ENCODE measurements at regions not wholly inside any gene's neighbourhood (a gene's known extent, or its start where the extent isn't known, plus 50 kb on each side); places are given as distances from the start of the nearest gene placed in this dataset.
"Not testable (repeated sequence)": the region's sequence is repeated elsewhere in the genome, so short reads cannot be mapped to it uniquely, and the experiment has no call there.

GRCh38 chr1:214123061-214123784 lies 135.4 kb downstream of the PROX1 start:
- ChIA-PET CTCF (no interaction called here), POLR2A (interaction anchor here (0.6 kb wide), 1 partner anchor 161 kb away, joined by 4 read pairs; no protein-coding TSS in a partner anchor)
- Mint-ChIP-seq H3K4me3 (no peak overlapping the region), H3K9me3 (peaks cover 7% of the 10 kb centered on the region), H3K4me1 (no peaks in the 10 kb centered on the region), H3K36me3 (ENCODE audit: low read depth) (no peaks in the 10 kb centered on the region), H3K27me3 (no peaks in the 10 kb centered on the region), H3K27ac (no peak overlapping the region)
- DNase-seq: no peak

- peaks cover 2% of the 10 kb centered on the region for H3K9me3 Mint-ChIP-seq
- no peak overlapping the region for H3K4me3 Mint-ChIP-seq
- POLR2A ChIA-PET: no interaction called here
- DNase-seq: no peak
- H3K27ac Mint-ChIP-seq: no peak overlapping the region
- H3K27me3 Mint-ChIP-seq: no peaks in the 10 kb centered on the region
- H3K36me3 Mint-ChIP-seq (ENCODE audit: low read depth): no peaks in the 10 kb centered on the region
- CTCF ChIA-PET: no interaction called here
- no peaks in the 10 kb centered on the region for H3K4me1 Mint-ChIP-seq
Observed at GRCh38 chr1:214124281-214124805, 136.6 kb downstream of the PROX1 start.

- CTCF ChIA-PET: no interaction called here
- no peak for DNase-seq
- Mint-ChIP-seq H3K4me3 (no peak overlapping the region), H3K9me3 (no peaks in the 10 kb centered on the region), H3K36me3 (ENCODE audit: low read depth) (no peaks in the 10 kb centered on the region), H3K4me1 (no peaks in the 10 kb centered on the region), H3K27ac (no peak overlapping the region), H3K27me3 (no peaks in the 10 kb centered on the region)
- POLR2A ChIA-PET: no interaction called here
Observed at GRCh38 chr1:214124915-214125314, 137.1 kb downstream of the PROX1 start.

- Mint-ChIP-seq H3K27me3 (no peaks in the 10 kb centered on the region), H3K27ac (no peak overlapping the region)
- POLR2A ChIA-PET: no interaction called here
Observed at GRCh38 chr1:214125819-214126218, 138.0 kb downstream of the PROX1 start.

GRCh38 chr1:214126697-214127146 lies 138.9 kb downstream of the PROX1 start:
- H3K27ac Mint-ChIP-seq: no peak overlapping the region
- H3K4me3 Mint-ChIP-seq: no peak overlapping the region
- DNase-seq: no peak
- POLR2A ChIA-PET: no interaction called here
- H3K9me3 Mint-ChIP-seq: no peaks in the 10 kb centered on the region
- peaks cover 2% of the 10 kb centered on the region for H3K27me3 Mint-ChIP-seq
- CTCF ChIA-PET: no interaction called here
- no peaks in the 10 kb centered on the region for H3K4me1 Mint-ChIP-seq
- no peaks in the 10 kb centered on the region for H3K36me3 Mint-ChIP-seq (ENCODE audit: low read depth)

More at GRCh38 chr1:214125819-214126218, 138.0 kb downstream of the PROX1 start:
- CTCF ChIA-PET: no interaction called here
- no peak for DNase-seq
- H3K4me1 Mint-ChIP-seq: no peaks in the 10 kb centered on the region
- H3K4me3 Mint-ChIP-seq: no peak overlapping the region
- no peaks in the 10 kb centered on the region for H3K9me3 Mint-ChIP-seq
- H3K36me3 Mint-ChIP-seq (ENCODE audit: low read depth): no peaks in the 10 kb centered on the region

DNA sequence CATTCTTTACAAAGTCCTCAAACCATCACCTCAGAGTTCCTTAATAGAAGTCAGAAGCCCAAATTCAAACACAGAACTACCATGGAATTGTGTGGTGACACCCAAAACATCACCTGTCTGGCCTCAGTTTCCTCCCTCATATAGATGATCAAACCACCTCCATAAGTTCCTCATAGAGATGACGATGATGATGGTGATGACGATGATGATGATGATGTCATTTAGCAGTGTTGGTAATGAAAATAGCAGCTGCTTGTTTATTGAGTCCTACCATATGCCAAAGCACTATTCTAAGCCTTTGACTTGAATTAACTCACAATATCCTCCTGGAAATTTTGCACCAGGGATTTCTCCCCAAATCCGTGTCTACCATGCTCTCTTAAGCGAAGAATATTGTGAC lies 139.9 kb downstream of the PROX1 start:
- ChIA-PET CTCF (no interaction called here), POLR2A (no interaction called here)
- Mint-ChIP-seq H3K4me1 (no peaks in the 10 kb centered on the region), H3K4me3 (no peak overlapping the region), H3K27me3 (peaks cover 2% of the 10 kb centered on the region), H3K9me3 (no peaks in the 10 kb centered on the region), H3K36me3 (ENCODE audit: low read depth) (no peaks in the 10 kb centered on the region), H3K27ac (no peak overlapping the region)
- no peak for DNase-seq

DNA sequence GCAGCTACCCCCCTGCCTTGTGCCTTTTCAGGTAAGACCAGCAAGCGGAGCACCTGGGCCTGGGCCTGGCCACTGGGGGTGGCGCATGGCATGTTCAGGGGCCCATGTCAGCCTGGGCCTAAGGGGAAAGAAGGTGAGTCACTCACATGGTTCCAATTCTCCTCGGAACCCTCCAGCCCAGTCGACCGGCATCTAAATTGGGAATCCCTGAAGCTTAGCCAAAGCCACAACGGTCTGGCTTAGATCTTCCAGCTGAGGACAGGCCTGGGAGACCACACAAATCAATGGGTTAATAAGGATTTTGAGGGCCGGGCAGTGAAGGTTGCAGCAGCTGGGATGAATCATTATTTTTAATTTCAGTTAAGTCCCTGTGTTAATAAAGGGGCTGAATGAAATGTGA lies 145.1 kb upstream of the SMYD2 start:
- H3K4me1 Mint-ChIP-seq: no peaks in the 10 kb centered on the region
- DNase-seq: no peak
- CTCF ChIA-PET: no interaction called here
- H3K4me3 Mint-ChIP-seq: no peak overlapping the region
- POLR2A ChIA-PET: no interaction called here
- no peaks in the 10 kb centered on the region for H3K9me3 Mint-ChIP-seq
- no peaks in the 10 kb centered on the region for H3K36me3 Mint-ChIP-seq (ENCODE audit: low read depth)
- peaks cover 2% of the 10 kb centered on the region for H3K27me3 Mint-ChIP-seq
- H3K27ac Mint-ChIP-seq: no peak overlapping the region

- ChIA-PET POLR2A (no interaction called here), CTCF (no interaction called here)
- Mint-ChIP-seq H3K4me3 (no peak overlapping the region), H3K27me3 (no peaks in the 10 kb centered on the region), H3K9me3 (no peaks in the 10 kb centered on the region), H3K4me1 (no peaks in the 10 kb centered on the region), H3K27ac (no peak overlapping the region), H3K36me3 (ENCODE audit: low read depth) (no peaks in the 10 kb centered on the region)
- no peak for DNase-seq
Observed at GRCh38 chr1:214136324-214136919, 144.5 kb upstream of the SMYD2 start.

GRCh38 chr1:214141486-214141885 lies 139.5 kb upstream of the SMYD2 start:
- Mint-ChIP-seq H3K4me1 (no peaks in the 10 kb centered on the region), H3K9me3 (no peaks in the 10 kb centered on the region), H3K4me3 (no peak overlapping the region), H3K36me3 (ENCODE audit: low read depth) (no peaks in the 10 kb centered on the region), H3K27me3 (no peaks in the 10 kb centered on the region), H3K27ac (no peak overlapping the region)
- ChIA-PET POLR2A (no interaction called here), CTCF (no interaction called here)
- DNase-seq: no peak

- no peaks in the 10 kb centered on the region for H3K27me3 Mint-ChIP-seq
- H3K36me3 Mint-ChIP-seq (ENCODE audit: low read depth): no peaks in the 10 kb centered on the region
- no peak overlapping the region for H3K27ac Mint-ChIP-seq
- H3K4me3 Mint-ChIP-seq: no peak overlapping the region
- POLR2A ChIA-PET: no interaction called here
- DNase-seq: no peak
- H3K9me3 Mint-ChIP-seq: no peaks in the 10 kb centered on the region
- no peaks in the 10 kb centered on the region for H3K4me1 Mint-ChIP-seq
- CTCF ChIA-PET: no interaction called here
Observed at GRCh38 chr1:214143006-214143992, 137.7 kb upstream of the SMYD2 start.

DNA sequence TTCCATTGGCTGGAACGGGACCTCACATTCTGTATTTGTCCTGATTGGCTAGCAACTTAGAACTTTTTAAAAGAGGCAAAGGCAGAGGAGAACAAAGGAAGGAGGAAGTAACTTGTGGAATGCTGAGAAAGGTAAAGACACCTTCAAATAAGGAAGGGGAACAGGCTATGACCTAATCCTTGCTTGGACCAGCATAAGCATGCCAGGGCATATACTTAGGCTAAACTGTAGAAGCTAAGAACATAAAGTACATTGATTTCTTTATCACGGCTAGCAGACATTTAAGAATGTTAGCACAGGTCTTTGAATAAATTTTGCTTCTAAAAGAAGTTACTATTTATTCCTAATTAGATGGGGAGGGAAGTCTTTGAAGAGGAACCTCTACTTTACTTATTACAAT lies 136.4 kb upstream of the SMYD2 start:
- H3K36me3 Mint-ChIP-seq (ENCODE audit: low read depth); H3K27ac Mint-ChIP-seq; H3K4me1 Mint-ChIP-seq; DNase-seq; POLR2A ChIA-PET; H3K4me3 Mint-ChIP-seq; H3K27me3 Mint-ChIP-seq; CTCF ChIA-PET; H3K9me3 Mint-ChIP-seq: not testable (repeated sequence)

GRCh38 chr1:214146523-214146922 lies 134.4 kb upstream of the SMYD2 start:
- POLR2A ChIA-PET: no interaction called here
- no peaks in the 10 kb centered on the region for H3K9me3 Mint-ChIP-seq
- H3K27me3 Mint-ChIP-seq: no peaks in the 10 kb centered on the region
- DNase-seq: no peak
- H3K4me1 Mint-ChIP-seq: no peaks in the 10 kb centered on the region
- H3K4me3 Mint-ChIP-seq: no peak overlapping the region
- H3K36me3 Mint-ChIP-seq (ENCODE audit: low read depth): no peaks in the 10 kb centered on the region
- no peak overlapping the region for H3K27ac Mint-ChIP-seq
- CTCF ChIA-PET: no interaction called here

GRCh38 chr1:214154596-214155292 lies 126.2 kb upstream of the SMYD2 start:
- no peak overlapping the region for H3K4me3 Mint-ChIP-seq
- DNase-seq: no peak
- H3K4me1 Mint-ChIP-seq: no peaks in the 10 kb centered on the region
- peaks cover 2% of the 10 kb centered on the region for H3K27me3 Mint-ChIP-seq
- no peak overlapping the region for H3K27ac Mint-ChIP-seq
- no peaks in the 10 kb centered on the region for H3K36me3 Mint-ChIP-seq (ENCODE audit: low read depth)
- ChIA-PET POLR2A (no interaction called here), CTCF (no interaction called here)
- H3K9me3 Mint-ChIP-seq: no peaks in the 10 kb centered on the region
